ENCODE measurements at regions not wholly inside any gene's neighbourhood (a gene's known extent, or its start where the extent isn't known, plus 50 kb on each side); places are given as distances from the start of the nearest gene placed in this dataset.
"Not testable (repeated sequence)": the region's sequence is repeated elsewhere in the genome, so short reads cannot be mapped to it uniquely, and the experiment has no call there.

DNA sequence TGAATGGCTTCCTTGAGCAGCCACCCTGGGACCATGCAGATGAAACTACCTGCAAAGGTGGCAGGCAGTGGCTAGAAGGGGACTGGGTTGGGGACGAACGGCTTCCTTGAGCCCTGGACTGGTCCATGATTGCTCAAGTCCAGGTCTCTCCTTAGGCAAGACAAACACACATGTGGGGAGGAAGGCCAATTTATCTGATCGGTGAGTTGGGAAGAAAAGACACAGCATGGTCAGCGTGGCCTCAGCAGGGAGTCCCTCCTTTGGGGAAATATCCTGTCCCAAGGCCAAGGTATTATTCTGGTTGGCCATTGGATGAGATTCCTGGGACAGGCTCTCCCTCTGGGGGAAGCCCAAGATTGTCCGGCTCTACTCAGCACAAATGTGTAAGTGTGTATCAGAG is 116.3 kb upstream of the ERG start:
- DNase-seq: no peak

DNA sequence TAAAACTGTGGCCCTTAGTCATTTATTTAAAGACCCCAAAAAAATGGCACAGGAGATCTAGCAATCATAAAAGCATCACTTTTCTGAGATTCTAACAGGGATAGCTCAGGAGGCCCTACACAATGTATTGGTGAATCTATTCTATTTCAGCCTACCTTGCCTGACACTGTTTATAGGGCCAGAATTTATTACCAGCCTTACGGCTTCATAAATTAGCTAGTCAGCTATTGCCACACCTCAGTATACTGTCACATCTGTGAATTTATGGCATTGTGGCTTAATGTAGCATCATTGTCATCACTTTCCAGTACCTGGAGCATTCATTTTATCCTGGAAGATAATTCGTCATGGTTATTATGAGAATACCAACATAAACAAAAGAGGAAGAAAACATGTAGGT is 121.2 kb upstream of the ERG start:
- no peak for DNase-seq

GRCh38 chr21:38619992-38620479 is 121.8 kb upstream of the ERG start:
- peak; percentile 70 for DNase-seq

DNA sequence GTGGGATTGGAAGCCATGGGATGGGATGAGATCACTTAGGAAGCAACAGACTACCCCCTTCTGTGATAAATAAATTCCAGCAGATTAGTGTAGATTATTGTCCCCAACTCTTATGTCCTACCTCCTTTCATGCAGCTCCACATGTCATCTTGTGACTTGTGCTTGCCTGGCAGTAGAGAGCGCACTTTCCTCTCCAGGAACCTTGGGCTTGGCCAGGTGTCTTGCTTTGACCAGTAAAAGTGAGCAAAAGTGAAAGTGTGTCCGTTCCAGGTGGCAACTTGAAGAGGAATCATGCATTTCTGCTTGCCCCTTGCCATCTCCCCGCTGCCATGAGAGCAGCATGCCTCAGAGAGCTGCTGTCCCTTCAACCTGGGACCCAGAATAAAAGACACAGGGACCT is 122.9 kb upstream of the ERG start:
- DNase-seq: no peak

- no peak for DNase-seq
Measured at GRCh38 chr21:38622081-38622826, 124.0 kb upstream of the ERG start.

DNA sequence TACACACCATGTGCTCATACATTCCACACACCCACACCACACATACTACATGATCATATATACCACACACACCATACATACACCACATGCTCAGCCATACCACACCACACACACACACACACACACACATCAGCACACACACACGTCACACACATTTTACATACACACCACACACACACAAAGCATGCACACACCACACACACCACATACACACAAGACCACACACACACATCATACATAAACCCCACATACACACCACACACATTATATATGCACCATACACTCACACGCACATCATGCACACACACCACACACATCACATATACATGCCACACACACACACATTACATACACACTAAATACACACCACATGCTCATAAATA is 124.5 kb upstream of the ERG start:
- no peak for DNase-seq

GRCh38 chr21:38623552-38623951 is 125.3 kb upstream of the ERG start:
- DNase-seq: no peak

DNA sequence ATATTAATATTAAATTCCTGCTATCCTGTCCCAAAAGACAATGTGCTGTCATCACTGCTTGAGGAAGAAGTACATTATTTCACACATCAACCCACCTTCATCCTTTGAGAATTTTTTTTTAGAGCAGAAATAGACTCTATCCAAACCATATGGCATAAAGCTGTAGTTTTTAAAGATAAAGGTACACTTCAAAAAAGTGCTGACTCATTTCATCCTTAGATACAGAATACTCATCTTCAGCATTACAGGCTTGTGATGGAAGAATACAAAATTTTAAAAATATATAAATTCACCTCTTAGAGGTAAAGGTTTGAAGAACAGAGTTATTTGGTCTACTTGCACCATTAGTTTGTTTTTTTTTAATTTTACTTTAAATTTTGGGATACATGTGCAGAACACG is 126.7 kb upstream of the ERG start:
- no peak for DNase-seq

DNA sequence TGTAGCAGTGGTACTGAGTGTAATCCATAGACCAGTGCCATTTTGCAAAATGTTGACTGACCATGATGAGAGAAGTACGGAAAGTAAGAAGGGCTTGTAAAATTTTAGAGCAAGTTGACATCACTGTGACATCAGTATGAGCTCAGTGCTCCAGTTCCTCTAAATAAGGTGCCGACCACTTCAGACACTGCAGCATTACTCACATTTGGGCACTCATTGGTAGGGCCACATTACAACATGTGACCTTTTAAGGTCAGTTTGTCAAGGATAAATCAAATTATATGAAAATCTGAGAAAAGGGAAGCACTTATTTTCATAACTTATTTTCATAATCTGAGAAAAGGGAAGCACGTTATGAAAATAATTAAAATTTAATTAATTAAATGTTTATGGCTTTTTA is 128.0 kb upstream of the ERG start:
- no peak for DNase-seq

- DNase-seq: no peak
Measured at GRCh38 chr21:38628349-38628748, 130.1 kb upstream of the ERG start.

DNA sequence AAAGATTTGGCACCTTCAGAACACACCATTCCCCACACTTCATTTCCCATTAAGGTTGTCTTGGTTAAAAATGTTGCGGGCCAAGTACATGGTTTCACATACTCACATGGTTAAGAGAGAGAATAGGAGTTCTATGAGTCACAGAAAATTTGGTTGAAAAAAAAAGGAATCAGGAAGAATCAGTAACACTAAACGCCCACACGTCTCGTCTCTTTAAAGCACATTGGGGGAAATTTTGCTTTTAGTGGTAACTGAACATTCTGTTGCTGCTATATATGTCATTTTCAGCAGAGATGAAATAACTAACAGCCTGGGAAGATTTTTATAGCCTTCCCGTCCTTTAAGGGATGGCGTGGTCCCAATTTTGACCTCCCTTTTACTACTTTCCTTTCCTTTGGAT is 132.9 kb upstream of the ERG start:
- no peak for DNase-seq

- no peak for DNase-seq
Measured at GRCh38 chr21:38631676-38632075, 133.4 kb upstream of the ERG start.

DNA sequence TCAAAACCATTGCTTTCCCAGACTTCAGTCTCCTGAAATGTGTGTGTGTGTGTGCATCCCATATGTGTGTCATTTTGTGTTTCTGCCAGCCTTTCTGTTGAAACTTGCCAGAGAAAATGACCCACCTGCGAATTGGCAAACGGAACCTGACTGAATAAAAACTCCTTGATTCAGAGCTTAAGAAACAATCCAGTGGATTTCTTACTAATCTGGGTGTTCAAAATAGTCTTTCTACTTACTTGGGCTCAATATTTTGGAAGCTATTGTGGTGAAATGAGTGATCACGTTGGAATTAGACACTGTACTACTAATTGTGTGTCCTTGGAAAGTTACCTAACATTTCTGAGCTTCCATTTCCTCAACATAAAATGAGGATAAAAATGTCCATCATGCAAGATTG is 138.9 kb upstream of the ERG start:
- no peak for DNase-seq

DNA sequence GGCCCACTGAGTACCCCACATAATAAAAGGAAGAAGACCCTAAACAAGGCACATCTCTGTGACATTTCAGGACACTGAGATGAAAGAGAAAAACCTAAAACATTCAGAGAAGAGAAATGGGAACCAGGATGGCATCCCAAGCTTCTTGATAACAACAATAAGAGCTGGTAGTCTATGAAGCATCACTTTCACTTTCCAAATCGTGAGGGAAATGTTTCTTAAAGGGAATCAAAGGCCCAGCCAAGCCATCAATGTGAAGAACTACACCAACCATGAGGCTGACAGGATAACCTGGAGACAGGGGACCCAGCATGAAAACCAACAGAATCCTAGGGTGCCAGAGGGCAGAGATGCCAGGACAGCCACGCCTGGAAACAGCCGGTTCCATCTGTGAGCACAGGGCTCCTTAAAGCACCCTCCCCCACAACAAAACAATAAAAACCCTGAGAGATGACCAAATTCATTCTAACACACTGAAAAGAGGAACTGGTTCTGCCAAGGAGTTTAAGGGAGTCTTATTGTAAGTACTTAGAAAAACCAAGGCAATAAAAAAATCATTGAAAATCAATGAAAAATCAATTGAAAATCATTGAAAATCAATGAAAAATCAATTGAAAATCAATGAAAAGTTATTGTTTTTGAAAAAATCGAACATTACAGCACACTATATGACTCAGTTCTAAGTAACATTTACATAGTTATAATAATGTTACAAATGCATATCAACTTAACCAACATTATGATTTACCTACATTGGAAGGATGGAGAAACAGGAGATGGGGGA is 141.5 kb upstream of the ERG start:
- DNase-seq: no peak

DNA sequence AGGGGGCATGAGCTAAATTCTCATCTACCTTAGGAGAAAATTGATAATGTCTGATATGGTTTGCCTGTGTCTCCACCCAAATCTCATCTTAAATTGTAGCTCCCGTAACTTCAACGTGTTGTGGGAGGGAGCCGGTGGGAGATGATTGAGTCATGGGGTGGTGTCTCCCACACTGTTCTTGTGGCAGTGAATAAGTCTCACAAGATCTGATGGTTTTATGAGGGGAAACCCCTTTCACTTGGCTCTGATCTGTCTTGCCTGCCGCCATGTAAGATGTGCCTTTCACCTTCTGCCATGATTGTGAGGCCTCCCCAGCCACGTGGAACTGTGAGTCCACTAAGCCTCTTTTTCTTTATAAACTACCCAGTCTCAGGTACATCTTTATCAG is 142.1 kb upstream of the ERG start:
- DNase-seq: not testable (repeated sequence)

DNA sequence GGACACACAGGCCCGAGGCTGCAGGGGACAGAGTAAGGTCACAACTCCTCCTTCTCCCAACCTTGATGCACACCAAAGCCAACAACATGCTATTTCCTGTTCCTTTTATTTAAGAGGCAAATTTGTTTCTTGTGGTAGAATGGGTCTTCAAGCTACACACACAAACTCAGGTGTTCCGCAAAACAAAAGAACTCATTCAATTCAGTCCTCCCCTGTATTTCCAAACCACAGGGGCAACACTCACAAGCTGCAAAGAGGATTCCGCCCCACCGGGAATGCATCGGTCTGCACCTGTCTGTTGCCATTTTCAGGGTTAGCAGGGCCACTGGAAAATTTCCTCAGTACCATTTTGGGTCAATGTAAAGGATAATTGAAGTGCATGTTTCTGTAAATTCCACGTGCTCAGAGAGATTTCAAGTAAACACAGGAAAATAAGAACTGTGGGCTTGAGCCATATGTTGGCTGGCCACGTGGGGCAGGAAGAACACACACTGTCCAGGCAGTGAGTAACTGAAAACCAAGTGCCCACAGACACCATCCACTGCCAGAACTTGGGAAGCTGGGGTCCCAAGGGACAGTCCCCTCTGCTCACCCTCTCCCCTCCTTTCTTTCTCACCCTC is 145.2 kb upstream of the ERG start:
- no peak for DNase-seq

DNA sequence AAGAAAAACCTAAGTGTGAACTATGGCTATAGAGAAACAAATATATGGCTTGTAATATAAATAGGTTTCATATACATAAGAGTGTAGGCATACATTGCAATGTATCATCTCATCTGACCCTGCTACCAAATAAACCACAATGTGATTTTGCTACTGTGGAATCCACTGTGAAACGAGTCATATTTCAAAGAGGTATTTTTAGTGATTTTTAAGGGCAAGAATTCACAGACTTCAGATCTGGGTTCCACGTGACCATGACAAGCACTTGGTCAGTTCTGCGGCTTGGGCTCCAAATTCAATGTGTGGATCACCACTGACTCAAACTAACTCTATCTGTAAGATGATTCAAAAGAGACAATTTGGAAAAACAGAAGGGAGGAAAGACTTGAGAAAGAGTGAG is 147.0 kb upstream of the ERG start:
- no peak for DNase-seq

DNA sequence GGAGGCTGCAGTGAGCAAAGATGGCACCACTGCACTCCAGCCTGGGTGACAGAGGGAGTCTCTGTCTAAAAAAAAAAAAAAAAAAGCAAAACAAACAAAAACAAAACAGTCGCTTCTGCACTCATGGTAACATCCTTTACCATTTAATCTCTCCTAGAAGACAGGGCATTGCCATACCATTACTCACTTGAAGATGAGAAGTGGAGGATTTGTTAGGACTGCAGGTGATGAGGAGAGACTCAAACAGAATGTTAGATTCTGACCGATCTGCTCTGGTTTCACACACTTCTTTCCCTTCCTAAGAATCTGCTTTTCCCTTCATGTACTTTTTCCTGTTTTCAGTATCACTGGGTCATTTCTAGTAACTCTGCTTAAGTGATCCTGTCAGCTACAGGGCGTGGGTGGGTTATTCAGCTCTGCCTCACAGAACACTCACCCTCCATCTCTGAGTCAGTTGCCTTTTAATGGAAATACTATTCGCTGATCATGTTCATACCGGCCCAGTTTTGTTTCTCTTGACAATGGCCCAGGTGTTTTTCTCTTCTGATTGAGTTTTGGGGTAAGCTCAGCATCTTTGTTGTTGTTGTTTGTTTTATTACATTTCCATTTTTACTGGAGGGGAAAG is 148.0 kb upstream of the ERG start:
- no peak for DNase-seq

DNA sequence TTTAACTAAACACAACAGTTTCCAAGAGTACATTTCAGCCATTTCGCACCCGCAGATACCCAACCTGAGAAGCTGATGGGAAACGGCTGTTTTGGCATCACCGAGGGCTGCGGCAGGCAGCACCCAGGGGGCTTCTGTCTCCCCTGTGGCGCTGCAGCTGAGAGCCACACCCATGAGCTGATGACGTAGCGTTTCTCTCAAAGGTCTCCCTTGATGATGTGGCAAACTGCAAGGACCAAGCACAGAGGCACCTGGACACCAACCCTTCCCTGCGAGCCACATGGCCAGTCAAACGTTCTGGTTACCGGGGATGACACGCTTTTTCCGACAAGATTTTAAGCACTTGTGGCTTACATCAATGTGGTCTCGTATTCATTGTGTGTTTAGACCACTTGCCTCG is 150.8 kb upstream of the ERG start:
- no peak for DNase-seq

DNA sequence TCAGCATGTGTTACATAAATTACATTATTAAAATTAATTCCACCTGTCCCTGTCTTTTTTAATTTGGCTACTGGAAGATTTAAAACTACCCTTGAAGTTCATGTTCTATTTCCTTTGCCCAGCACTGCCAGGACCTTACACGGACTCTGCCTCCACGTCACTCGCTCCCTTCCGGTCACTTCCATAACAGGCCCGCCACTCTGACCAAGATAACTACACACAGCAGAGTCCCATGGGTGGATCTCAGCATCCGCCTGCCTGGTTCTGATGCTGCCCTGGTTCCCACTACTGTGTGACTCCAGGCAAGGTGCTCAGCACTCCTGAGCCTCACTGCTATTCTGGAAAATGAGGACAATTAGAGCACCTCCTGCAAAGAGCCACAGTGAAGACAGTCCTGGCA is 153.3 kb upstream of the ERG start:
- no peak for DNase-seq

- DNase-seq: no peak
Measured at GRCh38 chr21:38652396-38652795, 153.3 kb upstream of the ETS2 start.

DNA sequence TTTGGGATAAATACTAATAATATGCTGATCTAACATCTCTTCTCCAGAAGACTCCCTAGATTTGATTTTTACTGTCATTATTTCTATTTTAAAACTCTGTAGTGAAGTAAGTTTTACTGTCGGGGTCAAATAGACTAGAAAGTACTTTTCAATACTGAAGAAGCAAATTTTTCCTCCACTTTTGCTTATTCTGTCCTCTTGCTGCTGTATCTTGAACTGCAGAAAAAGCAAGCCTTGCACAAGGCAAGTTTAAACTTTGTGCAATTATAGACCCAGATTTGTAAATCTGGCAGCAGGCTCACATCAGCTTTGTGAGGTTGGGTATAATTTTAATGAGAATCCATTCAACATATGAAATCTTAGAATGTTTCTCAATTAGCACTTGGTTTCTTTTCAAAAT is 151.1 kb upstream of the ETS2 start:
- DNase-seq: no peak

DNA sequence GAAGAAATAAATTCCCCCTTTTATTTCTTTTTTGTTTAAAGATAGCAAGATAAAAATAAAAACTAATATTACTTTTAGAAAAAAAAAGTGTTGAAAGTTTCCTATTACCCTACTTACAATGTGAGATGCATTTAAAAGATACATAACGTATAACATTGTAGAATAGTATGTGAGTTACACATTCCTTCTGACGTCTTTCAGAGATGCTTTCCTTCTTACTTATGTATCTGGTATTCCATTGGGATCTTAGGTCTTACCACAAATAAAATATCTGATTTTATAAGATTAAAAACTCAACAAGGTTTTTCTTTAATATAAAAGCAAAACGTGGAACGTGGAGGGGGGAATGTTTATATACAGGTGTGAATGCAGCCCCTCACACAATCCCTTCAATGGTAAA is 147.2 kb upstream of the ETS2 start:
- no peak for DNase-seq

DNA sequence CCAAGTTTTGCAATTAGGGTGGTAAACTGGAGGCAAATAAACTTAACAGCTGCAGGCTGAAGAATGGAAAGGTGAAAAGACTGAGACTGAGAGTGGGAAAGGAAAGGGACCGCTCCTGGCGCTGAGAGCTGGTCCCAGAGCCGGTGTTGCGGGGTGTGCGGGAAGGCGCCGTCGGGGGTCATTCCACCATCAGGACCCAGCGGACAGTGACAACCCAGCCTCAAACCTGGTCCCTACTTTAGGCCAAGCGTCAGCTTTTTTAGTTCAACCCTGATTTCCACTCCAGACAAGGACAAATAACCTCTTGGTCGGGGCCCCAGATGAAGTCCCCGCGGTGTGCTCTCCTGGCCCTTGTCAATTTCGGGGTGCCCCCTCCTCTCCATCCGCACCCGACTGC is 145.8 kb upstream of the ETS2 start:
- no peak for DNase-seq

Data from DMS79 treated with DMSO at 0.1 percent for 48 hours (cell line).